ENCODE measurements at regions not wholly inside any gene's neighbourhood (a gene's known extent, or its start where the extent isn't known, plus 50 kb on each side); places are given as distances from the start of the nearest gene placed in this dataset.
"Not testable (repeated sequence)": the region's sequence is repeated elsewhere in the genome, so short reads cannot be mapped to it uniquely, and the experiment has no call there.

DNA sequence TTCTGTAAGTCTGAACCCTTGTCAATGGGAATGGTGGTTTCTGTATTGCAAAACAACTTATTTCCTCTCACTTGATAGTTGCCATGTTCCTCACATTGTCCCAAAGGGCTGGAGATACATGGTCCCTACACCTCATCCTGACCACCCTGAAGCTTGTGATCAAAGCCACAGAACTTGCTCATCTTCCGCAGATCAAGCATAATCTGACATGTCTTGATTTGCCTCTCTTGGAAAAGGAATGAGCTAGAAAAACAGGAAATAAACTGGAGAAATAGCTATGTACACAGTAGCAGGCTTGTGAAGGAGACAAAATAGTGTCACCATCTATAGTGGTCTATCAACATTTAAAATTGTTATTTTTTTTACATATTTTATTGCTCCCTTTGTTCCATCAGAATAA is 871.9 kb upstream of the C9orf72 start:
- no peak for DNase-seq (ENCODE audit: low read depth in 2 of 2)

- no peak for DNase-seq (ENCODE audit: low read depth in 2 of 2)
Measured at GRCh38 chr9:28453918-28454317, 880.6 kb upstream of the C9orf72 start.

GRCh38 chr9:28456861-28457260 is 883.6 kb upstream of the C9orf72 start:
- DNase-seq (ENCODE audit: low read depth in 2 of 2): no peak

DNA sequence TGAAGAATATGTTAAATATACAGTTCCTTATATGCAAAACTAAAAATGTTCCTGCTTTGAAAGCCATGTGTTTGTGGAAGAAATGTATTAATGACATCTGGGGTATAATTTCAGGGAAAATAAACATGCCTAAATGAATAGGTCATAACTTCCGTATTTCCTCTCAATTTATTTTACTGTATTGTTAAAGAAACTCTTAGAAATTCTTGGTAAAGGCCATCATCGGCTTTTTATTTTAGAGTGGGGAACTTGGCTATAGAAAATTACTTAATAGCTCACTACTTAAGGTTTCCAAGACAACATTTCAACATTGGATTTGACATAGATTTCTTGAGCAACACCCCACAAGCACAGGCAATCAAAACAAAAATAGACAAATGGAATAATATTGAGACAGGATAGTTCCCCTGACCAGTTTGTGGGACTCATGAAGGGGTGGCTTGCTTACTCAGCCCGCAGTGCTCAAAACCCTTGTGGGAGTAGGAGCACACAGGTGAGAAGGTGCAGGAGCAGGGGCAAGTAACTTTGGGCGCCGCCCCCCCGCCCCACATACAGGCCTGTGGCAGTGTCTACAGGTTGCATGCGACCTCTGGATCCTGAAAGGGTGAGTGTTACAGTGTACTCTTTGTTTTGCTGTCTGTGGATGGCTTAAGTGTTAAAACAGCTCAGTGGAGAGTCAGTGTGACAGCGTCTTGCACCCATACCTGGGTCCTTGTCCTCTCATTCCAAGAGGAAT is 891.4 kb upstream of the C9orf72 start:
- DNase-seq (ENCODE audit: low read depth in 2 of 2): no peak

DNA sequence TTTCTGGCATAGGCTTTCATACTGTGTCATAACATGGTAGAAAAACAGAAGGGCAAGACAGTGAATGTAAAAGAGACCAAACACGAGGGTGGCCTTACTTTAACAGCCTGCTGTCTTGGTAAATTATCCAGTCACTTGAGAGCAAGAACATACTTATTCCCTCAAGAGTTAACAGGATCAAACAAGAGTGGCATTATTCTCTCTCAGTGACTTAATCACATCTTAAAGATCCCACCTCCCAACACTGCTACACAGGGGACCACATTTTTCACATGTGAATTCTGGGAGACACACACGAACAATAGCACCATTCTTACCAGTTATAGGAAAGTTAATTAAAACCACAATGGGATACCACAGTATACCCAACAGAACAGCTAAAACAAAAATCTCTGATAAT is 898.0 kb upstream of the C9orf72 start:
- DNase-seq (ENCODE audit: low read depth in 2 of 2): no peak

DNA sequence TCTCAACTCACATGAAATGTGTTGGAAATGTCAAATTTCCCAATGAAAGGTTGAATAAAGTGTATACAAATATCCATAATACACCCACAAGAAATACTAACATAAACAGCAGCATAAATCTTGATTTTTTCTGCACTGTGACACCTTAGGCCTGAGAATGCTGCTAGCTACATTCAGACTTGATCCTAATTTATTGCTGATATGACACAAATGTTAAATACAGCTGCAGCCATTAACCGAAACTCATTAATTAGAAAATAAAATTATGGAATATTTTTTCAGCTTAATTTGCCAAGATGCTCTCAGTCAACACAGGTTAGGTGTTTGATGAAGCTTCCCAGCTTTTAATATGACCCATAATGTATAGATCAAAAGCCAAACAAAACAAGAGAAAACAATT is 914.3 kb upstream of the C9orf72 start:
- no peak for DNase-seq (ENCODE audit: low read depth in 2 of 2)

- DNase-seq (ENCODE audit: low read depth in 2 of 2): no peak
Measured at GRCh38 chr9:28491121-28491520, 917.8 kb upstream of the C9orf72 start.

GRCh38 chr9:28498168-28498567 is 924.9 kb upstream of the C9orf72 start:
- DNase-seq (ENCODE audit: low read depth in 2 of 2): not testable (repeated sequence)

GRCh38 chr9:28502189-28502588 is 928.9 kb upstream of the C9orf72 start:
- DNase-seq (ENCODE audit: low read depth in 2 of 2): no peak

- no peak for DNase-seq (ENCODE audit: low read depth in 2 of 2)
Measured at GRCh38 chr9:28502741-28503140, 929.5 kb upstream of the C9orf72 start.

DNA sequence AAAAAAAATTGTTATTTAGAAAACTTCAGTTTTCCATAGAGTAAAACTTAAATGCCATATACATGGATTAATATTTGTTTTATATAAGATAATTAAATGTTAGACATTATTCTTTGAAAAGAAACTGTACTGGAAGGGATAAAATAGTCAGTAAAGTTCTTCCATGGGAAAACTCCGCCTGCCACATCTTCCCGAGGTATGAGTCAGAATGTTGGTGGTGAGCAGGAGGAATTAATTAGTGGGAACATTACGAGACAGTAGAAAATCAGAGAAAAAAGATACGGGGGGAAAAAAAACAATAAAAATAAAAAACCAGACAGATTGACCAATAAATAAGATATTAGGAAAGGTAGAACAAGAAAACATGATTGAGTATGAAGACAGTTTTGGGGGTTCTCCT is 930.3 kb upstream of the C9orf72 start:
- DNase-seq (ENCODE audit: low read depth in 2 of 2): no peak

DNA sequence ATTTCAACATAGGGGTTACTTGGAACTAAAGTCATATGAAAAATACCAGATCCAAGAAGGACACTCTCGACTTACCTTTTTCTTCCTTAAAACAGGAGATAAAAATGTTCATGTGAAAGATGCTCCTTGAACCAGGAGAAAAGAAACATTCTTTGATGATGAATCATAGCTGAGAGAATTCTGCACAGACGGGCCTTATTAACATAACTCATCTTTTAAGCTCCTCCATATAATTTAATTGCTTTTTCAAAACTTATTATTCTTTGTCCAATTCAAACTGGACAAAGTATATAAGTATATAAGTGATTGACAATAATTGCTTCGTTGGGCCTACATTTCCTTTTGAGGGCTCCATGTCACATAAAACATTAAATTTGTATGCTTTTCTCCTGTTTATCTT is 945.2 kb upstream of the C9orf72 start:
- no peak for DNase-seq (ENCODE audit: low read depth in 2 of 2)

GRCh38 chr9:28524309-28524708 is 951.0 kb upstream of the C9orf72 start:
- DNase-seq (ENCODE audit: low read depth in 2 of 2): not testable (repeated sequence)

DNA sequence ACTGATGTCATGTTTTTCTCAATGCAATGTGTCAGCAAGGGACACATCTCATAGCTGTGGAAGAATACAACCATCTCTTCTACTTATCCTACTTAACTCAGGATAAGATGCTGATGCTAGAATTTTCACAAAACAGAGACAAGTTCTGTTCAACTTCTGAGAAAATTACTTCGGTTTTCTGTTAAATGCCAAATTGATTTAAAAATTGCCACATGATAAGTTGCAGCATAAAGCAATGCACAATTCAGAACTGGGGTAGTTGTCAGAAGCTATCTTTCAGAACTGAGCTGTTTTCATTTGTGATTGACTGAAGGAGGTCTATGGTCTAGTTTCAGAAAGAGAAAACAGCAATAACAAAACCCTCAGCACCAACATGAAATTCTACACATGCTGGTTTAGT is 954.8 kb upstream of the C9orf72 start:
- DNase-seq (ENCODE audit: low read depth in 2 of 2): no peak

- no peak for DNase-seq (ENCODE audit: low read depth in 2 of 2)
Measured at GRCh38 chr9:28538132-28538531, 964.9 kb upstream of the C9orf72 start.

DNA sequence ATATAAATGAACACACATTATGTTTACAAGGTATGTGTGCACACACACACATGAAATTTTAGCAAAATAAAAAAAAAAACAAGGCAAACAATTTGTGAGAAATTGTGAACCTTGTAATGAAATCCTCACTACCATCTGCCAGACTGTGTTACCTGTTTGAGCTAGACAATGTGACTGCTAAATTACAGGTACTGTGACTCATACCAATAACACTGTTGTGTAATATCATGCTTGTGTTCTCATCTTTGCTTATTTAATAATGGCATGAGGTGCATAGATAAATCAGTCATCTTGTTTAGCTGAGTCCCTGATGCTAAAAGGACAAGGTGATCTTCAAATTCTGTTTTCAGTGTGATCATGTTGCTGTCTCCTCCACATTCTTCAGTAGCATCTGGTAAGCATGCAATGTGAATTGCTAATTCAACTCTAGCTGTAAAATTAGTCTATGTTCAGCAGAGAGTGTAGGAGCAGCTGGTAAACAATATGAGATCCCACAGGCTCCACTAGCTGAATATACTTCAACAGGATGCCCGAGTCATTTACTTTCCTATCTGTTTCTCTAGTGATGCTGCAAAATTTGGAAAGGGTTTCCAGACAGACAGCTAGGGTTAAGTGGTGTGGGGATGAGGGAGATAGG is 966.3 kb upstream of the C9orf72 start:
- DNase-seq (ENCODE audit: low read depth in 2 of 2): no peak

- DNase-seq (ENCODE audit: low read depth in 2 of 2): no peak
Measured at GRCh38 chr9:28542928-28543327, 969.6 kb upstream of the C9orf72 start.

DNA sequence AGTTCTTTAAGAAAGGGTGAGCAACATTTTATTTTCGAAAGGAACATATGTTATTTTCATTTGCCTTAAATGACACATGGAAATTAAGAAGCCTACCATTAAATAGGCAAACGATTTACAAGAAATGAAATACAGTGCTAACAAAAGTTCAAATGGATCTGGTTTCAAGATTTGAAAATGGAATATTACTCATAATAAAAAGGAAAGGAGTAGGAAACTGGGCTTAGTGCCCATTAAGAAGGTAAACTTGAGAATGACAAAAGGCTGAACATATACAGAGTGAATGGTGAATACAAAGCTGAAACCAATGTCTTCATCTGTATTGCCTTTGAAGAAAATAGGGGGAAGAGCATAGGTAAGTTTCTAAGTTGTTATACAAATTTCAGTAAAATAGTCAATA is 974.2 kb upstream of the C9orf72 start:
- no peak for DNase-seq (ENCODE audit: low read depth in 2 of 2)

- no peak for DNase-seq (ENCODE audit: low read depth in 2 of 2)
Measured at GRCh38 chr9:28563291-28563934, 990.1 kb upstream of the C9orf72 start.

- no peak for DNase-seq (ENCODE audit: low read depth in 2 of 2)
Measured at GRCh38 chr9:28583832-28584231, 1010.6 kb upstream of the C9orf72 start.

- DNase-seq (ENCODE audit: low read depth in 2 of 2): no peak
Measured at GRCh38 chr9:28584542-28584941, 1011.3 kb upstream of the C9orf72 start.

DNA sequence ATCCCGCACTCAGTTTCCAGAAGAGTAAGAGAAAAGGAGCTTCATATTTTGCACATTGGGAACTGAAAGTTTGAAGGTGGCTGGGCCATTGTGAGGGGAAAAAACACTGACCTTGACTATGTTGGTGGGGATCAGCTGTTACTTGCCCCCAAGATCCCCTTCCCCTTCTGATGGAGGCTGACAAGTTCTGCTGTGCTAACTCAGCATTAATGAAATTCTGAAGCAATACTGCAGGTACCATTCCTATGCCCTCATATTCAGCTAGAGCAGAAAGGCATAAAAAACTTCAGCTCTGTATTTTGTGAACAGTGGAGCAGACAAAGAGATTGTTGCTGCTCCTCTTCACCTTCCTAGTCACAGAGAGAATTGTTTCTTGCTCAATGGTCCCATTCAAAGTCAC is 1013.8 kb upstream of the C9orf72 start:
- DNase-seq (ENCODE audit: low read depth in 2 of 2): no peak

DNA sequence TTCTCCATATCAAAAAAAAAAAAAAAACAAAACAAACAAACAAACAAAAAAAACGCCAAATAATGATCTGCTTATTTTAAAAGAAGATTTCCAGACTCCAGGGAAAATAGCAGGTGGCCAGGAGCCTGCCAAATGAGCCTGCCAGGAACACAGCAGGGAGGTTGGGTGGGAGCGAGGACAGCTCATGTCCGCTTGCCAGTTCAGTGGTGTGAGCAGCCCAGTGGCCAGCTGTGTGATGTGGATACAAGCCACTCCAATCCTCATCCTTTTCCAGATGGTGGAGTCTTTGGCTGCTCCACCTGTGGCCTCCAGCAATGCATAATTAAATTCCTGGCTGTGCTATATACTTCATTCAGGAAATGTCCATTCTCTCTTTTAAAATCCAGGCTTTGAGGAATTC is 1025.1 kb upstream of the C9orf72 start:
- no peak for DNase-seq (ENCODE audit: low read depth in 2 of 2)
